PC-3 (cell line): ENCODE measurements at regions not wholly inside any gene's neighbourhood (a gene's known extent, or its start where the extent isn't known, plus 50 kb on each side); places are given as distances from the start of the nearest gene placed in this dataset.

Source experiments
- EZH2 ChIP-seq: fragments of 300-600 bp; sonication (generic); IDR thresholded peaks from one replicate; pipeline ENCODE4 v1.6.1; 2017; ENCODE audit warnings: antibody characterized with exemption, mild to moderate bottlenecking, low read length; ENCODE audit not compliant: unreplicated experiment
- TF ChIP-seq, protein P1 (sequence below): fragments of 300-600 bp; sonication (generic); conservative IDR thresholded peaks from 2 replicates; pipeline ENCODE4 v1.5.1; 2017; ENCODE audit warnings: antibody characterized with exemption, low read depth, mild to moderate bottlenecking, low read length

DNA sequence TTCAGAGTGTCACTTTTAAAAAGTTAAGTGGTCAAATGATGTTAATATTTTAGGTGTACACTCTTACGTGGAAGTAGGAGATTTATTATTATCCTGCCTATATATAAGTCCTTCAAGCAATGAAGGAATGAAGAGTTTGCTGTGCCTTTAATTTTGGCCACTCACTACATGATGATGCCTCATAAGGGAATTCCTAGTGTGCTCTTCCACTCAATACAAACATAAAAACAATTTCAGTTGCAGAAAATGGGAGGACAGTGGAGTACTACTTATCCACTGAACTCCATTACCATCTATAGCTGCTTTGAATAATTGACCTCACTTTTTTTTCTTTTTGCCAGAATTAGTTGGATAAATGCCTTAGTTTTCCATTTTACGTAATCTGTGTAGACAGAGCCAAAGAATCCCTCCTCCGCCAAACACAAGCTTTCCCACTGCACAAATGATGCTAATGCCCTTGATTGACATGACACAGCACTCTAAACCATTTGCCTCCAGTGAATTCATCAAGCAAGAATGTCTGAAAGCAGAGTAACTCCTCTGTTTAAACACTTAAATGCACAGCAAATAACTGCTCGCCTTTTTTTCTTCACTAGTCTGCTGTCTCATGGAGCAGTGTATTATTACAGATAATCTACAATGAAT, 751.1 kb upstream of the FANCL start:
- TF ChIP-seq, protein P1, sequence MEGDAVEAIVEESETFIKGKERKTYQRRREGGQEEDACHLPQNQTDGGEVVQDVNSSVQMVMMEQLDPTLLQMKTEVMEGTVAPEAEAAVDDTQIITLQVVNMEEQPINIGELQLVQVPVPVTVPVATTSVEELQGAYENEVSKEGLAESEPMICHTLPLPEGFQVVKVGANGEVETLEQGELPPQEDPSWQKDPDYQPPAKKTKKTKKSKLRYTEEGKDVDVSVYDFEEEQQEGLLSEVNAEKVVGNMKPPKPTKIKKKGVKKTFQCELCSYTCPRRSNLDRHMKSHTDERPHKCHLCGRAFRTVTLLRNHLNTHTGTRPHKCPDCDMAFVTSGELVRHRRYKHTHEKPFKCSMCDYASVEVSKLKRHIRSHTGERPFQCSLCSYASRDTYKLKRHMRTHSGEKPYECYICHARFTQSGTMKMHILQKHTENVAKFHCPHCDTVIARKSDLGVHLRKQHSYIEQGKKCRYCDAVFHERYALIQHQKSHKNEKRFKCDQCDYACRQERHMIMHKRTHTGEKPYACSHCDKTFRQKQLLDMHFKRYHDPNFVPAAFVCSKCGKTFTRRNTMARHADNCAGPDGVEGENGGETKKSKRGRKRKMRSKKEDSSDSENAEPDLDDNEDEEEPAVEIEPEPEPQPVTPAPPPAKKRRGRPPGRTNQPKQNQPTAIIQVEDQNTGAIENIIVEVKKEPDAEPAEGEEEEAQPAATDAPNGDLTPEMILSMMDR: no peak
- TF ChIP-seq EZH2: no peak
